ENCODE measurements at regions not wholly inside any gene's neighbourhood (a gene's known extent, or its start where the extent isn't known, plus 50 kb on each side); places are given as distances from the start of the nearest gene placed in this dataset.

- TF ChIP-seq, protein P1, sequence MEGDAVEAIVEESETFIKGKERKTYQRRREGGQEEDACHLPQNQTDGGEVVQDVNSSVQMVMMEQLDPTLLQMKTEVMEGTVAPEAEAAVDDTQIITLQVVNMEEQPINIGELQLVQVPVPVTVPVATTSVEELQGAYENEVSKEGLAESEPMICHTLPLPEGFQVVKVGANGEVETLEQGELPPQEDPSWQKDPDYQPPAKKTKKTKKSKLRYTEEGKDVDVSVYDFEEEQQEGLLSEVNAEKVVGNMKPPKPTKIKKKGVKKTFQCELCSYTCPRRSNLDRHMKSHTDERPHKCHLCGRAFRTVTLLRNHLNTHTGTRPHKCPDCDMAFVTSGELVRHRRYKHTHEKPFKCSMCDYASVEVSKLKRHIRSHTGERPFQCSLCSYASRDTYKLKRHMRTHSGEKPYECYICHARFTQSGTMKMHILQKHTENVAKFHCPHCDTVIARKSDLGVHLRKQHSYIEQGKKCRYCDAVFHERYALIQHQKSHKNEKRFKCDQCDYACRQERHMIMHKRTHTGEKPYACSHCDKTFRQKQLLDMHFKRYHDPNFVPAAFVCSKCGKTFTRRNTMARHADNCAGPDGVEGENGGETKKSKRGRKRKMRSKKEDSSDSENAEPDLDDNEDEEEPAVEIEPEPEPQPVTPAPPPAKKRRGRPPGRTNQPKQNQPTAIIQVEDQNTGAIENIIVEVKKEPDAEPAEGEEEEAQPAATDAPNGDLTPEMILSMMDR (IDR thresholded peaks at IDR 0.05) = no peak
- no peak for TF ChIP-seq POLR2A (IDR thresholded peaks at IDR 0.05)
Measured at GRCh38 chr2:228916416-228917090, 354.5 kb downstream of the PID1 start.

Data from Peyer's patch (tissue), 4 donors.